ENCODE measurements at regions not wholly inside any gene's neighbourhood (a gene's known extent, or its start where the extent isn't known, plus 50 kb on each side); places are given as distances from the start of the nearest gene placed in this dataset.
"Not testable (repeated sequence)": the region's sequence is repeated elsewhere in the genome, so short reads cannot be mapped to it uniquely, and the experiment has no call there.

GRCh38 chr12:22115711-22116110 is 69.7 kb downstream of the CMAS start:
- peak in 1 of 2 experiments; percentile 61 for DNase-seq

- peak in 1 of 2 experiments; percentile 48 for DNase-seq
Measured at GRCh38 chr12:22116376-22116775, 70.4 kb downstream of the CMAS start.

- DNase-seq: no peak
Measured at GRCh38 chr12:22117563-22118237, 71.7 kb downstream of the CMAS start.

GRCh38 chr12:22118238-22118790 is 72.3 kb downstream of the CMAS start:
- no peak for DNase-seq

- DNase-seq: no peak
Measured at GRCh38 chr12:22121224-22121623, 75.2 kb downstream of the CMAS start.

- DNase-seq: no peak
Measured at GRCh38 chr12:22122359-22122758, 76.3 kb downstream of the CMAS start.

- no peak for DNase-seq
Measured at GRCh38 chr12:22124987-22125386, 79.0 kb downstream of the CMAS start.

GRCh38 chr12:22126101-22126500 is 80.1 kb downstream of the CMAS start:
- not testable (repeated sequence) for DNase-seq

- DNase-seq: no peak
Measured at GRCh38 chr12:22126758-22127157, 80.7 kb downstream of the CMAS start.

GRCh38 chr12:22130671-22131070 is 84.7 kb downstream of the CMAS start:
- DNase-seq: no peak

GRCh38 chr12:22136604-22137117 is 90.6 kb downstream of the CMAS start:
- not testable (repeated sequence) for DNase-seq
